Liver (tissue), 3 donors: ENCODE measurements at regions not wholly inside any gene's neighbourhood (a gene's known extent, or its start where the extent isn't known, plus 50 kb on each side); places are given as distances from the start of the nearest gene placed in this dataset.

Experiments used
- ATF3 ChIP-seq: IDR thresholded peaks from 2 replicates; pipeline ENCODE4 v1.6.1; 2016; ENCODE audit warnings: antibody characterized with exemption
- EGR1 ChIP-seq, 2 donors: IDR thresholded peaks; 2 replicates each; pipeline ENCODE4 v1.6.1; 2016 to 2018; ENCODE audit warnings: antibody characterized with exemption in 2 of 2, low read depth in 2 of 2
- GABPA ChIP-seq, 2 donors: IDR thresholded peaks in 1 of 2; conservative IDR thresholded peaks in 1 of 2; 2 replicates each; pipeline ENCODE4 v1.6.1; 2016; ENCODE audit warnings: antibody characterized with exemption in 2 of 2, mild to moderate bottlenecking in 1 of 2, moderate library complexity in 1 of 2
- HNF4G ChIP-seq: IDR thresholded peaks from 2 replicates; pipeline ENCODE4 v1.6.1; 2016; ENCODE audit warnings: antibody characterized with exemption
- JUND ChIP-seq, 2 donors: IDR thresholded peaks; 2 replicates each; pipeline ENCODE4 v1.6.1; 2016; ENCODE audit warnings: antibody characterized with exemption in 2 of 2
- NR2F2 ChIP-seq: IDR thresholded peaks from 2 replicates; pipeline ENCODE4 v1.6.1; 2016; ENCODE audit warnings: antibody characterized with exemption
- RAD21 ChIP-seq, 2 donors: IDR thresholded peaks; 2 replicates each; pipeline ENCODE4 v1.6.1; 2016; ENCODE audit warnings: antibody characterized with exemption in 2 of 2, mild to moderate bottlenecking in 2 of 2
- RXRA ChIP-seq, 2 donors: IDR thresholded peaks; 2 replicates each; pipeline ENCODE4 v1.6.1; 2017 to 2018; ENCODE audit warnings: antibody characterized with exemption in 2 of 2, mild to moderate bottlenecking in 1 of 2
- SP1 ChIP-seq: IDR thresholded peaks from 2 replicates; pipeline ENCODE4 v1.6.1; 2018; ENCODE audit warnings: antibody characterized with exemption, mild to moderate bottlenecking
- TAF1 ChIP-seq: conservative IDR thresholded peaks from 2 replicates; pipeline ENCODE4 v1.6.1; 2016; ENCODE audit warnings: antibody characterized with exemption, mild to moderate bottlenecking
- YY1 ChIP-seq: IDR thresholded peaks from 2 replicates; pipeline ENCODE4 v1.6.1; 2016; ENCODE audit warnings: antibody characterized with exemption, mild to moderate bottlenecking
- TF ChIP-seq, protein P1 (sequence below): fragments of 150-350 bp; IDR thresholded peaks from 2 replicates; pipeline ENCODE4 v1.5.1; 2017; ENCODE audit warnings: improper control_type of control experiment, low read depth, low read length; ENCODE audit not compliant: missing input control
- TF ChIP-seq, protein P2 (sequence below): IDR thresholded peaks from 2 replicates; pipeline ENCODE4 v1.6.1; 2016; ENCODE audit warnings: antibody characterized with exemption, mild to moderate bottlenecking
- TF ChIP-seq, protein P3 (sequence below): IDR thresholded peaks from 2 replicates; pipeline ENCODE4 v1.6.1; 2016; ENCODE audit warnings: antibody characterized with exemption
- donor health status: healthy.
- donor health status: healthy.

- TF ChIP-seq, protein P1, sequence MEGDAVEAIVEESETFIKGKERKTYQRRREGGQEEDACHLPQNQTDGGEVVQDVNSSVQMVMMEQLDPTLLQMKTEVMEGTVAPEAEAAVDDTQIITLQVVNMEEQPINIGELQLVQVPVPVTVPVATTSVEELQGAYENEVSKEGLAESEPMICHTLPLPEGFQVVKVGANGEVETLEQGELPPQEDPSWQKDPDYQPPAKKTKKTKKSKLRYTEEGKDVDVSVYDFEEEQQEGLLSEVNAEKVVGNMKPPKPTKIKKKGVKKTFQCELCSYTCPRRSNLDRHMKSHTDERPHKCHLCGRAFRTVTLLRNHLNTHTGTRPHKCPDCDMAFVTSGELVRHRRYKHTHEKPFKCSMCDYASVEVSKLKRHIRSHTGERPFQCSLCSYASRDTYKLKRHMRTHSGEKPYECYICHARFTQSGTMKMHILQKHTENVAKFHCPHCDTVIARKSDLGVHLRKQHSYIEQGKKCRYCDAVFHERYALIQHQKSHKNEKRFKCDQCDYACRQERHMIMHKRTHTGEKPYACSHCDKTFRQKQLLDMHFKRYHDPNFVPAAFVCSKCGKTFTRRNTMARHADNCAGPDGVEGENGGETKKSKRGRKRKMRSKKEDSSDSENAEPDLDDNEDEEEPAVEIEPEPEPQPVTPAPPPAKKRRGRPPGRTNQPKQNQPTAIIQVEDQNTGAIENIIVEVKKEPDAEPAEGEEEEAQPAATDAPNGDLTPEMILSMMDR = no peak
- TF ChIP-seq, protein P2, sequence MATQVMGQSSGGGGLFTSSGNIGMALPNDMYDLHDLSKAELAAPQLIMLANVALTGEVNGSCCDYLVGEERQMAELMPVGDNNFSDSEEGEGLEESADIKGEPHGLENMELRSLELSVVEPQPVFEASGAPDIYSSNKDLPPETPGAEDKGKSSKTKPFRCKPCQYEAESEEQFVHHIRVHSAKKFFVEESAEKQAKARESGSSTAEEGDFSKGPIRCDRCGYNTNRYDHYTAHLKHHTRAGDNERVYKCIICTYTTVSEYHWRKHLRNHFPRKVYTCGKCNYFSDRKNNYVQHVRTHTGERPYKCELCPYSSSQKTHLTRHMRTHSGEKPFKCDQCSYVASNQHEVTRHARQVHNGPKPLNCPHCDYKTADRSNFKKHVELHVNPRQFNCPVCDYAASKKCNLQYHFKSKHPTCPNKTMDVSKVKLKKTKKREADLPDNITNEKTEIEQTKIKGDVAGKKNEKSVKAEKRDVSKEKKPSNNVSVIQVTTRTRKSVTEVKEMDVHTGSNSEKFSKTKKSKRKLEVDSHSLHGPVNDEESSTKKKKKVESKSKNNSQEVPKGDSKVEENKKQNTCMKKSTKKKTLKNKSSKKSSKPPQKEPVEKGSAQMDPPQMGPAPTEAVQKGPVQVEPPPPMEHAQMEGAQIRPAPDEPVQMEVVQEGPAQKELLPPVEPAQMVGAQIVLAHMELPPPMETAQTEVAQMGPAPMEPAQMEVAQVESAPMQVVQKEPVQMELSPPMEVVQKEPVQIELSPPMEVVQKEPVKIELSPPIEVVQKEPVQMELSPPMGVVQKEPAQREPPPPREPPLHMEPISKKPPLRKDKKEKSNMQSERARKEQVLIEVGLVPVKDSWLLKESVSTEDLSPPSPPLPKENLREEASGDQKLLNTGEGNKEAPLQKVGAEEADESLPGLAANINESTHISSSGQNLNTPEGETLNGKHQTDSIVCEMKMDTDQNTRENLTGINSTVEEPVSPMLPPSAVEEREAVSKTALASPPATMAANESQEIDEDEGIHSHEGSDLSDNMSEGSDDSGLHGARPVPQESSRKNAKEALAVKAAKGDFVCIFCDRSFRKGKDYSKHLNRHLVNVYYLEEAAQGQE = no peak
- TF ChIP-seq, protein P3, sequence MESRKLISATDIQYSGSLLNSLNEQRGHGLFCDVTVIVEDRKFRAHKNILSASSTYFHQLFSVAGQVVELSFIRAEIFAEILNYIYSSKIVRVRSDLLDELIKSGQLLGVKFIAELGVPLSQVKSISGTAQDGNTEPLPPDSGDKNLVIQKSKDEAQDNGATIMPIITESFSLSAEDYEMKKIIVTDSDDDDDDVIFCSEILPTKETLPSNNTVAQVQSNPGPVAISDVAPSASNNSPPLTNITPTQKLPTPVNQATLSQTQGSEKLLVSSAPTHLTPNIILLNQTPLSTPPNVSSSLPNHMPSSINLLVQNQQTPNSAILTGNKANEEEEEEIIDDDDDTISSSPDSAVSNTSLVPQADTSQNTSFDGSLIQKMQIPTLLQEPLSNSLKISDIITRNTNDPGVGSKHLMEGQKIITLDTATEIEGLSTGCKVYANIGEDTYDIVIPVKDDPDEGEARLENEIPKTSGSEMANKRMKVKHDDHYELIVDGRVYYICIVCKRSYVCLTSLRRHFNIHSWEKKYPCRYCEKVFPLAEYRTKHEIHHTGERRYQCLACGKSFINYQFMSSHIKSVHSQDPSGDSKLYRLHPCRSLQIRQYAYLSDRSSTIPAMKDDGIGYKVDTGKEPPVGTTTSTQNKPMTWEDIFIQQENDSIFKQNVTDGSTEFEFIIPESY = no peak
- TF ChIP-seq ATF3 = no peak
- no peak for TF ChIP-seq EGR1 (IDR thresholded peaks at IDR 0.05; ENCODE audit: low read depth in 2 of 2)
- TF ChIP-seq YY1 = no peak
- TF ChIP-seq TAF1 = no peak
- no peak for TF ChIP-seq RAD21 (IDR thresholded peaks at IDR 0.05)
- TF ChIP-seq GABPA (IDR thresholded peaks at IDR 0.05 in 1 of 2, conservative IDR thresholded peaks at IDR 0.05 in 1 of 2) = no peak
- TF ChIP-seq RXRA (IDR thresholded peaks at IDR 0.05) = no peak
- no peak for TF ChIP-seq SP1
- TF ChIP-seq JUND (IDR thresholded peaks at IDR 0.05) = no peak
- TF ChIP-seq HNF4G = no peak
- TF ChIP-seq NR2F2 = no peak
Measured at GRCh38 chr3:34793057-34793456, 846.3 kb upstream of the ARPP21 start.
